ENCODE measurements at regions not wholly inside any gene's neighbourhood (a gene's known extent, or its start where the extent isn't known, plus 50 kb on each side); places are given as distances from the start of the nearest gene placed in this dataset.

DNA sequence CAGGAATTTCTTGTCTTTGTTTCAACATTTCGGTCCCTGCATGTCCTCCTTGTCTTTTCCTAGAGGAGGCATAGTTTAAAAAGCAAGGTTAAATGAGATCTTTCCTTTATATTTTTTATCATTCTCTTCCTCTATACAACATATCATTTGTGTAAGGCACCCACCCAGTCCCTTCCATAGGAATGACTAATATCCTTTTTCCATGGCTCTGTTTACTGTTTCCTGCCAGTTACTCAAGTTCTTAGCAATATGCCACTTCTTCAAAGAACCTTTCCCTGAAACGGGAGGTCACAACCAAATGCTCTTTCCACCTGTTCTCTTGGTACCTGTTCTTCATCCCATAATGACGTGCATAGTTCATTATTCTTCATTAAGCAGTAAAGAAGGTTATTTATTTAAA is 1237.1 kb upstream of the GOT2 start:
- H3K79me2 ChIP-seq (replicated peaks; ENCODE audit: insufficient read depth, low read length): no peaks in the 10 kb centered on the region
- TF ChIP-seq MXI1 (conservative IDR thresholded peaks at IDR 0.05; ENCODE audit: poor library complexity, severe bottlenecking) (no peak), EZH2 (IDR thresholded peaks at IDR 0.05; ENCODE audit: borderline replicate concordance, insufficient read depth, low read length, poor library complexity, severe bottlenecking) (no peak), POLR2AphosphoS5 (IDR thresholded peaks at IDR 0.05) (no peak), RAD21 (conservative IDR thresholded peaks at IDR 0.05) (no peak), EP300 (conservative IDR thresholded peaks at IDR 0.05; ENCODE audit: poor library complexity, severe bottlenecking) (no peak), TAF1 (IDR thresholded peaks at IDR 0.05; ENCODE audit: low read depth) (no peak), SMC3 (conservative IDR thresholded peaks at IDR 0.05; ENCODE audit: poor library complexity) (no peak)
- TF ChIP-seq, protein P1, sequence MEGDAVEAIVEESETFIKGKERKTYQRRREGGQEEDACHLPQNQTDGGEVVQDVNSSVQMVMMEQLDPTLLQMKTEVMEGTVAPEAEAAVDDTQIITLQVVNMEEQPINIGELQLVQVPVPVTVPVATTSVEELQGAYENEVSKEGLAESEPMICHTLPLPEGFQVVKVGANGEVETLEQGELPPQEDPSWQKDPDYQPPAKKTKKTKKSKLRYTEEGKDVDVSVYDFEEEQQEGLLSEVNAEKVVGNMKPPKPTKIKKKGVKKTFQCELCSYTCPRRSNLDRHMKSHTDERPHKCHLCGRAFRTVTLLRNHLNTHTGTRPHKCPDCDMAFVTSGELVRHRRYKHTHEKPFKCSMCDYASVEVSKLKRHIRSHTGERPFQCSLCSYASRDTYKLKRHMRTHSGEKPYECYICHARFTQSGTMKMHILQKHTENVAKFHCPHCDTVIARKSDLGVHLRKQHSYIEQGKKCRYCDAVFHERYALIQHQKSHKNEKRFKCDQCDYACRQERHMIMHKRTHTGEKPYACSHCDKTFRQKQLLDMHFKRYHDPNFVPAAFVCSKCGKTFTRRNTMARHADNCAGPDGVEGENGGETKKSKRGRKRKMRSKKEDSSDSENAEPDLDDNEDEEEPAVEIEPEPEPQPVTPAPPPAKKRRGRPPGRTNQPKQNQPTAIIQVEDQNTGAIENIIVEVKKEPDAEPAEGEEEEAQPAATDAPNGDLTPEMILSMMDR (IDR thresholded peaks at IDR 0.05; ENCODE audit: poor library complexity, severe bottlenecking): no peak
- TF ChIP-seq, protein P2, sequence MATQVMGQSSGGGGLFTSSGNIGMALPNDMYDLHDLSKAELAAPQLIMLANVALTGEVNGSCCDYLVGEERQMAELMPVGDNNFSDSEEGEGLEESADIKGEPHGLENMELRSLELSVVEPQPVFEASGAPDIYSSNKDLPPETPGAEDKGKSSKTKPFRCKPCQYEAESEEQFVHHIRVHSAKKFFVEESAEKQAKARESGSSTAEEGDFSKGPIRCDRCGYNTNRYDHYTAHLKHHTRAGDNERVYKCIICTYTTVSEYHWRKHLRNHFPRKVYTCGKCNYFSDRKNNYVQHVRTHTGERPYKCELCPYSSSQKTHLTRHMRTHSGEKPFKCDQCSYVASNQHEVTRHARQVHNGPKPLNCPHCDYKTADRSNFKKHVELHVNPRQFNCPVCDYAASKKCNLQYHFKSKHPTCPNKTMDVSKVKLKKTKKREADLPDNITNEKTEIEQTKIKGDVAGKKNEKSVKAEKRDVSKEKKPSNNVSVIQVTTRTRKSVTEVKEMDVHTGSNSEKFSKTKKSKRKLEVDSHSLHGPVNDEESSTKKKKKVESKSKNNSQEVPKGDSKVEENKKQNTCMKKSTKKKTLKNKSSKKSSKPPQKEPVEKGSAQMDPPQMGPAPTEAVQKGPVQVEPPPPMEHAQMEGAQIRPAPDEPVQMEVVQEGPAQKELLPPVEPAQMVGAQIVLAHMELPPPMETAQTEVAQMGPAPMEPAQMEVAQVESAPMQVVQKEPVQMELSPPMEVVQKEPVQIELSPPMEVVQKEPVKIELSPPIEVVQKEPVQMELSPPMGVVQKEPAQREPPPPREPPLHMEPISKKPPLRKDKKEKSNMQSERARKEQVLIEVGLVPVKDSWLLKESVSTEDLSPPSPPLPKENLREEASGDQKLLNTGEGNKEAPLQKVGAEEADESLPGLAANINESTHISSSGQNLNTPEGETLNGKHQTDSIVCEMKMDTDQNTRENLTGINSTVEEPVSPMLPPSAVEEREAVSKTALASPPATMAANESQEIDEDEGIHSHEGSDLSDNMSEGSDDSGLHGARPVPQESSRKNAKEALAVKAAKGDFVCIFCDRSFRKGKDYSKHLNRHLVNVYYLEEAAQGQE (IDR thresholded peaks at IDR 0.05; ENCODE audit: borderline replicate concordance): no peak
- H3K9me3 ChIP-seq (ENCODE audit: low read length): no peaks in the 10 kb centered on the region
- H3K27me3 ChIP-seq (ENCODE audit: insufficient read depth, low read depth, low read length): no peaks in the 10 kb centered on the region
- no peak overlapping the region for H3K4me3 ChIP-seq (ENCODE audit: low read length)
- no peak overlapping the region for H3K27ac ChIP-seq (ENCODE audit: low read length)
- no peaks in the 10 kb centered on the region for H4K20me1 ChIP-seq (ENCODE audit: insufficient read depth)
- no peak overlapping the region for H3K4me2 ChIP-seq (ENCODE audit: low read length)
- H3K36me3 ChIP-seq (ENCODE audit: insufficient read depth, low read length): no peaks in the 10 kb centered on the region
- no peaks in the 10 kb centered on the region for H3K9me2 ChIP-seq (ENCODE audit: insufficient read depth, low read length)
- no peak overlapping the region for H2AFZ ChIP-seq (ENCODE audit: low read depth, low read length)
- no peaks in the 10 kb centered on the region for H3F3A ChIP-seq (ENCODE audit: insufficient read depth, low read length, poor library complexity, severe bottlenecking)
- H3K9ac ChIP-seq (ENCODE audit: low read length): no peak overlapping the region

DNA sequence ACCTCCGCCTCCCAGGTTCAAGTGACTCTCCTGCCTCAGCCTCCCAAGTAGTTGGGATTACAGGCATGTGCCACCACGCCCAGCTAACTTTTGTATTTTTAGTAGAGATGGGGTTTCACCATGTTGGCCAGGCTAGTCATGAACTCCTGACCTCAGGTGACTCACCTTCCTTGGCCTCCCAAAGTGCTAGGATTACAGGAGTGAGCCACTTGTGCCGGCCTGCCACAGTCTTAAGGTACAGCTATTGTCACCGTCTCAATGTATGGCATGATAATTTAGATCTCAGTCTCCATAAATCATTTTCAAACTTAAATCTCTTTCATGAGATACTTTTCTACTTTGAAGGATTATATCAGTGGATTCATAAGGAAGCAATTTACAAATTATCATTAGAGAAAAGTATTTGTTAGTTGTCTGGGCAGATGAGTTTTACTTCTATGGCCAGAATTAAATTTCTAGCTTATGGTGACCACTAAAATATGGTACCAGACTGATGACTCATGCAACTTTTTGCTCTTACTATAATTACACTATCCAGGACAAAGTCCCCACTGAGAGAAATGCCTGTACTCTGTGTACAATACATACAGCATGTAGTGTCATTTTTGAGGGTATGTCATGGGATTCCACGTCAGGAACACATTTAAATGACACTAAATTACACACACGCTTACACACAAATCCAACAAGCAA is 1230.3 kb upstream of the GOT2 start:
- no peaks in the 10 kb centered on the region for H4K20me1 ChIP-seq (ENCODE audit: insufficient read depth)
- H3K27me3 ChIP-seq (ENCODE audit: insufficient read depth, low read depth, low read length): no peaks in the 10 kb centered on the region
- TF ChIP-seq, protein P2 (IDR thresholded peaks at IDR 0.05; ENCODE audit: borderline replicate concordance): no peak
- TF ChIP-seq SMC3 (conservative IDR thresholded peaks at IDR 0.05; ENCODE audit: poor library complexity) (no peak), TAF1 (IDR thresholded peaks at IDR 0.05; ENCODE audit: low read depth) (no peak), RAD21 (conservative IDR thresholded peaks at IDR 0.05) (no peak), EP300 (conservative IDR thresholded peaks at IDR 0.05; ENCODE audit: poor library complexity, severe bottlenecking) (no peak), POLR2AphosphoS5 (IDR thresholded peaks at IDR 0.05) (no peak), EZH2 (IDR thresholded peaks at IDR 0.05; ENCODE audit: borderline replicate concordance, insufficient read depth, low read length, poor library complexity, severe bottlenecking) (no peak), MXI1 (conservative IDR thresholded peaks at IDR 0.05; ENCODE audit: poor library complexity, severe bottlenecking) (no peak)
- TF ChIP-seq, protein P1 (IDR thresholded peaks at IDR 0.05; ENCODE audit: poor library complexity, severe bottlenecking): no peak
- H3K9me2 ChIP-seq (ENCODE audit: insufficient read depth, low read length): no peaks in the 10 kb centered on the region
- H3K4me3 ChIP-seq (ENCODE audit: low read length): no peak overlapping the region
- no peak overlapping the region for H3K27ac ChIP-seq (ENCODE audit: low read length)
- H3K36me3 ChIP-seq (ENCODE audit: insufficient read depth, low read length): no peaks in the 10 kb centered on the region
- no peaks in the 10 kb centered on the region for H3F3A ChIP-seq (ENCODE audit: insufficient read depth, low read length, poor library complexity, severe bottlenecking)
- H3K9me3 ChIP-seq (ENCODE audit: low read length): no peaks in the 10 kb centered on the region
- no peak overlapping the region for H3K9ac ChIP-seq (ENCODE audit: low read length)
- no peak overlapping the region for H3K4me2 ChIP-seq (ENCODE audit: low read length)
- H2AFZ ChIP-seq (ENCODE audit: low read depth, low read length): no peak overlapping the region
- H3K79me2 ChIP-seq (replicated peaks; ENCODE audit: insufficient read depth, low read length): no peaks in the 10 kb centered on the region

Data from neural cell (in vitro differentiated cells).